ENCODE measurements at regions not wholly inside any gene's neighbourhood (a gene's known extent, or its start where the extent isn't known, plus 50 kb on each side); places are given as distances from the start of the nearest gene placed in this dataset.
"Not testable (repeated sequence)": the region's sequence is repeated elsewhere in the genome, so short reads cannot be mapped to it uniquely, and the experiment has no call there.

GRCh38 chr13:105848494-105848893 is 687.0 kb downstream of the EFNB2 start:
- no peak overlapping the region for H3K4me3 Mint-ChIP-seq (ENCODE audit: unreplicated experiment)
- no peak for DNase-seq
- no peak overlapping the region for H3K27ac Mint-ChIP-seq (ENCODE audit: unreplicated experiment)
- H3K9me3 Mint-ChIP-seq (ENCODE audit: unreplicated experiment): no peaks in the 10 kb centered on the region
- no peaks in the 10 kb centered on the region for H3K36me3 Mint-ChIP-seq (ENCODE audit: unreplicated experiment)
- TF ChIP-seq CTCF (IDR thresholded peaks at IDR 0.05; ENCODE audit: partially characterized antibody, unreplicated experiment): no peak
- no peaks in the 10 kb centered on the region for H3K4me1 Mint-ChIP-seq (ENCODE audit: low read depth, unreplicated experiment)
- H3K27me3 Mint-ChIP-seq (ENCODE audit: unreplicated experiment): peaks cover 3% of the 10 kb centered on the region

GRCh38 chr13:105847527-105848291 is 687.8 kb downstream of the EFNB2 start:
- peaks cover 3% of the 10 kb centered on the region for H3K27me3 Mint-ChIP-seq (ENCODE audit: unreplicated experiment)

GRCh38 chr13:105846923-105847322 is 688.5 kb downstream of the EFNB2 start:
- Mint-ChIP-seq H3K27me3 (ENCODE audit: unreplicated experiment) (peaks cover 3% of the 10 kb centered on the region), H3K36me3 (ENCODE audit: unreplicated experiment) (no peaks in the 10 kb centered on the region), H3K4me3 (ENCODE audit: unreplicated experiment) (no peak overlapping the region), H3K4me1 (ENCODE audit: low read depth, unreplicated experiment) (no peaks in the 10 kb centered on the region), H3K27ac (ENCODE audit: unreplicated experiment) (no peak overlapping the region), H3K9me3 (ENCODE audit: unreplicated experiment) (no peaks in the 10 kb centered on the region)
- no peak for DNase-seq
- no peak for TF ChIP-seq CTCF (IDR thresholded peaks at IDR 0.05; ENCODE audit: partially characterized antibody, unreplicated experiment)

More at GRCh38 chr13:105847527-105848291, 687.8 kb downstream of the EFNB2 start:
- H3K4me1 Mint-ChIP-seq (ENCODE audit: low read depth, unreplicated experiment): no peaks in the 10 kb centered on the region
- no peaks in the 10 kb centered on the region for H3K9me3 Mint-ChIP-seq (ENCODE audit: unreplicated experiment)
- DNase-seq: no peak
- H3K27ac Mint-ChIP-seq (ENCODE audit: unreplicated experiment): no peak overlapping the region
- no peak overlapping the region for H3K4me3 Mint-ChIP-seq (ENCODE audit: unreplicated experiment)
- TF ChIP-seq CTCF (IDR thresholded peaks at IDR 0.05; ENCODE audit: partially characterized antibody, unreplicated experiment): no peak
- no peaks in the 10 kb centered on the region for H3K36me3 Mint-ChIP-seq (ENCODE audit: unreplicated experiment)

GRCh38 chr13:105841286-105841685 is 694.2 kb downstream of the EFNB2 start:
- H3K36me3 Mint-ChIP-seq (ENCODE audit: unreplicated experiment): no peaks in the 10 kb centered on the region
- H3K27ac Mint-ChIP-seq (ENCODE audit: unreplicated experiment): no peak overlapping the region
- no peaks in the 10 kb centered on the region for H3K9me3 Mint-ChIP-seq (ENCODE audit: unreplicated experiment)
- no peak for TF ChIP-seq CTCF (IDR thresholded peaks at IDR 0.05; ENCODE audit: partially characterized antibody, unreplicated experiment)
- H3K27me3 Mint-ChIP-seq (ENCODE audit: unreplicated experiment): peaks cover 3% of the 10 kb centered on the region
- no peak overlapping the region for H3K4me3 Mint-ChIP-seq (ENCODE audit: unreplicated experiment)
- H3K4me1 Mint-ChIP-seq (ENCODE audit: low read depth, unreplicated experiment): no peaks in the 10 kb centered on the region
- DNase-seq: no peak

- Mint-ChIP-seq H3K27ac (ENCODE audit: unreplicated experiment) (no peak overlapping the region), H3K36me3 (ENCODE audit: unreplicated experiment) (no peaks in the 10 kb centered on the region), H3K9me3 (ENCODE audit: unreplicated experiment) (peaks cover 1% of the 10 kb centered on the region), H3K4me1 (ENCODE audit: low read depth, unreplicated experiment) (no peaks in the 10 kb centered on the region), H3K27me3 (ENCODE audit: unreplicated experiment) (peaks cover 2% of the 10 kb centered on the region), H3K4me3 (ENCODE audit: unreplicated experiment) (no peak overlapping the region)
- DNase-seq: no peak
- no peak for TF ChIP-seq CTCF (IDR thresholded peaks at IDR 0.05; ENCODE audit: partially characterized antibody, unreplicated experiment)
Observed at GRCh38 chr13:105838231-105838630, 697.2 kb downstream of the EFNB2 start.

GRCh38 chr13:105837295-105837694 is 698.2 kb downstream of the EFNB2 start:
- not testable (repeated sequence) for DNase-seq; H3K27ac Mint-ChIP-seq (ENCODE audit: unreplicated experiment); H3K4me1 Mint-ChIP-seq (ENCODE audit: low read depth, unreplicated experiment); H3K27me3 Mint-ChIP-seq (ENCODE audit: unreplicated experiment); H3K4me3 Mint-ChIP-seq (ENCODE audit: unreplicated experiment); H3K9me3 Mint-ChIP-seq (ENCODE audit: unreplicated experiment); H3K36me3 Mint-ChIP-seq (ENCODE audit: unreplicated experiment)
